Spleen (tissue), 7 donors: ENCODE measurements at regions not wholly inside any gene's neighbourhood (a gene's known extent, or its start where the extent isn't known, plus 50 kb on each side); places are given as distances from the start of the nearest gene placed in this dataset.

Experiments used
- CTCF ChIP-seq, 11 experiments: fragments of 200-600 bp in 7 of 11; fragments of 450-650 bp in 4 of 11; sonication (generic) in 4 of 11; IDR thresholded peaks in 8 of 11; conservative IDR thresholded peaks in 3 of 11; 1 replicate in 7 of 11; 2 replicates in 4 of 11; pipeline versions ENCODE4 v1.4.0 to v1.8.0; 2016 to 2021; ENCODE audit warnings: antibody characterized with exemption in 11 of 11, inconsistent platforms in 4 of 11, mild to moderate bottlenecking in 1 of 11
- POLR2A ChIP-seq, 3 donors: fragments of 450-650 bp; IDR thresholded peaks; one replicate each; pipeline ENCODE4 v1.5.1; 2017; ENCODE audit warnings: antibody characterized with exemption in 3 of 3, mild to moderate bottlenecking in 1 of 3
- POLR2AphosphoS5 ChIP-seq, 3 donors: sonication (generic); formaldehyde crosslinking; IDR thresholded peaks; one replicate each; pipeline ENCODE4 v1.5.1; 2017; ENCODE audit warnings: antibody characterized with exemption in 3 of 3
- donor health status: DM: no; HTN: no; CAD: no; lungs with moderate emphysema.
- donor health status: DM: no; HTN: no; CAD: no.
- donor health status: DM: no; HTN: no; CAD: no.

GRCh38 chr11:41897991-41898390 is 438.5 kb upstream of the LRRC4C start:
- TF ChIP-seq CTCF (IDR thresholded peaks at IDR 0.05 in 8 of 11, conservative IDR thresholded peaks at IDR 0.05 in 3 of 11) (no peak), POLR2AphosphoS5 (IDR thresholded peaks at IDR 0.05) (no peak), POLR2A (IDR thresholded peaks at IDR 0.05) (no peak)
